Astrocyte (in vitro differentiated cells and primary cell): ENCODE measurements at regions not wholly inside any gene's neighbourhood (a gene's known extent, or its start where the extent isn't known, plus 50 kb on each side); places are given as distances from the start of the nearest gene placed in this dataset.

Experiments used
- DNase-seq: peaks from one replicate; pipeline ENCODE4 v3.0.0-alpha.2; 2010; ENCODE audit warnings: low read depth
- FAIRE-seq: peaks from 2 replicates; lab custom pipeline; 2011; peaks lifted over from hg19 to GRCh38; lab: Jason Lieb, UNC
- H2AFZ ChIP-seq: 2 replicates; pipeline ENCODE4 v1.6.0; 2012; ENCODE audit warnings: low read depth, low read length, inconsistent platforms
- H3K27ac ChIP-seq: 2 replicates; pipeline ENCODE4 v1.5.1; 2011; ENCODE audit warnings: low read depth, low read length, inconsistent platforms
- H3K27me3 ChIP-seq: 2 replicates; pipeline ENCODE4 v1.6.0; 2011; ENCODE audit warnings: low read length, inconsistent platforms; ENCODE audit not compliant: insufficient read depth
- H3K36me3 ChIP-seq: 2 replicates; pipeline ENCODE4 v1.5.1; 2011; ENCODE audit warnings: low read length, inconsistent platforms; ENCODE audit not compliant: insufficient read depth
- H3K4me1 ChIP-seq: 2 replicates; pipeline ENCODE4 v1.5.1; 2011; ENCODE audit warnings: low read length, inconsistent platforms; ENCODE audit not compliant: insufficient read depth
- H3K4me2 ChIP-seq: 2 replicates; pipeline ENCODE4 v1.6.0; 2012; ENCODE audit warnings: low read length, inconsistent platforms
- H3K4me3 ChIP-seq: 2 replicates; pipeline ENCODE4 v1.5.1; 2011; ENCODE audit warnings: low read depth, mild to moderate bottlenecking, low read length, inconsistent platforms; ENCODE audit not compliant: insufficient read depth
- H3K79me2 ChIP-seq: 2 replicates; pipeline ENCODE4 v1.6.0; 2012; ENCODE audit warnings: mild to moderate bottlenecking, low read length, inconsistent platforms; ENCODE audit not compliant: insufficient read depth
- H3K9ac ChIP-seq: 2 replicates; pipeline ENCODE4 v1.6.0; 2012; ENCODE audit warnings: mild to moderate bottlenecking, low read length, inconsistent platforms
- H3K9me3 ChIP-seq: 2 replicates; pipeline ENCODE4 v1.5.1; 2012; ENCODE audit warnings: low read depth, mild to moderate bottlenecking, low read length, inconsistent platforms; ENCODE audit not compliant: insufficient read depth
- H4K20me1 ChIP-seq: 2 replicates; pipeline ENCODE4 v1.6.0; 2012; ENCODE audit warnings: low read length, inconsistent platforms; ENCODE audit not compliant: insufficient read depth
- H3K27ac Mint-ChIP-seq: one replicate; pipeline ENCODE4 v1.8.0; 2021; ENCODE audit warnings: mild to moderate bottlenecking, mixed read lengths; ENCODE audit not compliant: unreplicated experiment
- H3K27me3 Mint-ChIP-seq: one replicate; pipeline ENCODE4 v1.8.0; 2021; ENCODE audit warnings: low read depth, mixed read lengths; ENCODE audit not compliant: unreplicated experiment
- H3K36me3 Mint-ChIP-seq: one replicate; pipeline ENCODE4 v1.8.0; 2021; ENCODE audit warnings: low read depth, mixed read lengths; ENCODE audit not compliant: unreplicated experiment
- H3K4me1 Mint-ChIP-seq: one replicate; pipeline ENCODE4 v1.8.0; 2021; ENCODE audit warnings: low read depth, mixed read lengths; ENCODE audit not compliant: unreplicated experiment
- H3K4me3 Mint-ChIP-seq: one replicate; pipeline ENCODE4 v1.8.0; 2021; ENCODE audit warnings: mild to moderate bottlenecking, moderate library complexity, mixed read lengths; ENCODE audit not compliant: unreplicated experiment
- H3K9me3 Mint-ChIP-seq: one replicate; pipeline ENCODE4 v1.8.0; 2021; ENCODE audit warnings: mild to moderate bottlenecking, mixed read lengths; ENCODE audit not compliant: unreplicated experiment
- EZH2 ChIP-seq: IDR thresholded peaks from 2 replicates; pipeline ENCODE4 v1.6.1; 2012; ENCODE audit warnings: mild to moderate bottlenecking, low read length, inconsistent platforms; ENCODE audit not compliant: insufficient read depth
- TF ChIP-seq, protein P1 (sequence below): IDR thresholded peaks from 2 replicates; pipeline ENCODE4 v1.5.1; 2011; ENCODE audit warnings: low read depth, mild to moderate bottlenecking, inconsistent platforms, low read length, moderate library complexity; ENCODE audit not compliant: insufficient read depth

GRCh38 chr5:166245556-166245955 lies 2045.9 kb upstream of the WWC1 start:
- H3K4me3 ChIP-seq, result no peak overlapping the region
- H3K9me3 ChIP-seq, result no peaks in the 10 kb centered on the region
- Mint-ChIP-seq H3K27me3 (no peaks in the 10 kb centered on the region), H3K4me3 (no peak overlapping the region), H3K36me3 (no peaks in the 10 kb centered on the region), H3K4me1 (no peaks in the 10 kb centered on the region), H3K9me3 (no peaks in the 10 kb centered on the region), H3K27ac (no peak overlapping the region)
- H3K27me3 ChIP-seq, result no peaks in the 10 kb centered on the region
- no peaks in the 10 kb centered on the region for H3K36me3 ChIP-seq
- no peaks in the 10 kb centered on the region for H3K4me1 ChIP-seq
- H2AFZ ChIP-seq, result no peak overlapping the region
- TF ChIP-seq, protein P1, sequence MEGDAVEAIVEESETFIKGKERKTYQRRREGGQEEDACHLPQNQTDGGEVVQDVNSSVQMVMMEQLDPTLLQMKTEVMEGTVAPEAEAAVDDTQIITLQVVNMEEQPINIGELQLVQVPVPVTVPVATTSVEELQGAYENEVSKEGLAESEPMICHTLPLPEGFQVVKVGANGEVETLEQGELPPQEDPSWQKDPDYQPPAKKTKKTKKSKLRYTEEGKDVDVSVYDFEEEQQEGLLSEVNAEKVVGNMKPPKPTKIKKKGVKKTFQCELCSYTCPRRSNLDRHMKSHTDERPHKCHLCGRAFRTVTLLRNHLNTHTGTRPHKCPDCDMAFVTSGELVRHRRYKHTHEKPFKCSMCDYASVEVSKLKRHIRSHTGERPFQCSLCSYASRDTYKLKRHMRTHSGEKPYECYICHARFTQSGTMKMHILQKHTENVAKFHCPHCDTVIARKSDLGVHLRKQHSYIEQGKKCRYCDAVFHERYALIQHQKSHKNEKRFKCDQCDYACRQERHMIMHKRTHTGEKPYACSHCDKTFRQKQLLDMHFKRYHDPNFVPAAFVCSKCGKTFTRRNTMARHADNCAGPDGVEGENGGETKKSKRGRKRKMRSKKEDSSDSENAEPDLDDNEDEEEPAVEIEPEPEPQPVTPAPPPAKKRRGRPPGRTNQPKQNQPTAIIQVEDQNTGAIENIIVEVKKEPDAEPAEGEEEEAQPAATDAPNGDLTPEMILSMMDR, result no peak
- no peak for TF ChIP-seq EZH2
- no peak overlapping the region for H3K4me2 ChIP-seq
- no peaks in the 10 kb centered on the region for H3K79me2 ChIP-seq
- H3K27ac ChIP-seq, result no peak overlapping the region
- no peaks in the 10 kb centered on the region for H4K20me1 ChIP-seq
- FAIRE-seq, result no peak
- no peak for DNase-seq
- no peak overlapping the region for H3K9ac ChIP-seq

DNA sequence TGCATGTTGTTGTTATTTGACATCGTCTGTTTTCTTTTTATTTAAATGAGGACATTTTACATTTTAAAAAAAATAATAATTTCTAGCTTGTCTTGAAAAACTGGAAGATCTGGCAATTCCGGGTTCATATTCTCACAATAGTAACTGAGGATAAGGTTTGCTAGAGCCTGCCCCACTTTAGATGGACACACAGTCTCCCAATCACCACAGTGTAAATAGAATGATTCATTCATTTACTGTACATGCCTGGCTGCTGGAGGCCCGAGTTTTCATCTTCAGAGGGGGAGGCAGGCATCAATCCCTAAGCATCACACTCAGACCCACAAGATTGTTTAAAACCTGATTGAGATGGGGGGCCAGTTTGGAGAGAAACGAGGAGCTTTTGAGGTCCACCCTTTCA lies 2039.7 kb upstream of the WWC1 start:
- H3K4me2 ChIP-seq, result no peak overlapping the region
- no peak overlapping the region for H3K9ac ChIP-seq
- FAIRE-seq, result no peak
- H3K4me1 Mint-ChIP-seq, result no peaks in the 10 kb centered on the region
- no peak overlapping the region for H2AFZ ChIP-seq
- H3K27ac ChIP-seq, result no peak overlapping the region
- TF ChIP-seq, protein P1, result no peak
- no peak for TF ChIP-seq EZH2
- no peaks in the 10 kb centered on the region for H3K27me3 ChIP-seq
- H3K36me3 ChIP-seq, result no peaks in the 10 kb centered on the region
- no peak overlapping the region for H3K4me3 ChIP-seq
- H3K27ac Mint-ChIP-seq, result no peak overlapping the region
- no peak for DNase-seq
- no peaks in the 10 kb centered on the region for H4K20me1 ChIP-seq
- no peaks in the 10 kb centered on the region for H3K79me2 ChIP-seq
- H3K36me3 Mint-ChIP-seq, result no peaks in the 10 kb centered on the region
- no peaks in the 10 kb centered on the region for H3K9me3 ChIP-seq
- no peaks in the 10 kb centered on the region for H3K4me1 ChIP-seq
- H3K27me3 Mint-ChIP-seq, result no peaks in the 10 kb centered on the region
- H3K9me3 Mint-ChIP-seq, result no peaks in the 10 kb centered on the region
- no peak overlapping the region for H3K4me3 Mint-ChIP-seq

DNA sequence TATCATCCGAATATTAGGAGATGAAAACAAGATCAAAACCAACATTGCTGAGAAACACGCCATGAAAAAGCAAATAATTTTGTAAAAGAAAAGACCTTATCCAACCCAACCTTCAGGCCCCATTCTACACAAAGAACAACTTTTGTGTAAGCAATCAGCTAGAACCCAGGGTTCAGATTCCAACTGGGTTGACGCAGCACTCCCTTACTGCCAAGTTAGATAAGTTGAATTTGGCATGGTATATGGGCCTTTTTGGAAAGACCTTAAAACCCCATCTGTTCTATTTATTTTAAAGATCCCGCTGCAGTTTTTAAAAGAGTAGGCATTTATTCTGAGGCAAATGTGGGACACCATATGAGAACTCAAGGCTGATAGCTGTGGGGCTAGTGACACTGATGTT lies 2033.8 kb upstream of the WWC1 start:
- Histone ChIP-seq H3K27ac (no peak overlapping the region), H3K27me3 (no peaks in the 10 kb centered on the region), H3K4me1 (no peaks in the 10 kb centered on the region), H3K9ac (no peak overlapping the region), H3K9me3 (no peaks in the 10 kb centered on the region), H3K79me2 (no peaks in the 10 kb centered on the region), H2AFZ (no peak overlapping the region), H3K36me3 (no peaks in the 10 kb centered on the region), H3K4me2 (no peak overlapping the region), H4K20me1 (no peaks in the 10 kb centered on the region), H3K4me3 (no peak overlapping the region)
- Mint-ChIP-seq H3K4me1 (no peaks in the 10 kb centered on the region), H3K9me3 (no peaks in the 10 kb centered on the region), H3K36me3 (no peaks in the 10 kb centered on the region), H3K4me3 (no peak overlapping the region), H3K27ac (no peak overlapping the region), H3K27me3 (no peaks in the 10 kb centered on the region)
- TF ChIP-seq, protein P1, result no peak
- TF ChIP-seq EZH2, result no peak
- DNase-seq (no peak), FAIRE-seq (no peak)
